CD8-positive, alpha-beta memory T cell (primary cell): ENCODE measurements at regions not wholly inside any gene's neighbourhood (a gene's known extent, or its start where the extent isn't known, plus 50 kb on each side); places are given as distances from the start of the nearest gene placed in this dataset.
"Not testable (repeated sequence)": the region's sequence is repeated elsewhere in the genome, so short reads cannot be mapped to it uniquely, and the experiment has no call there.

ENCODE experiments used
- CTCF ChIA-PET: fragments of 350-600 bp; sonication (Branson Sonifier 250); formaldehyde crosslinking; loops from one replicate; lab custom pipeline; 2021; ENCODE audit warnings: antibody characterized with exemption; lab: Charles Lee
- POLR2A ChIA-PET: fragments of 350-600 bp; sonication (Branson Sonifier 250); formaldehyde crosslinking; loops from one replicate; lab custom pipeline; 2021; ENCODE audit warnings: antibody characterized with exemption; lab: Charles Lee
- DNase-seq, 5 donors: peaks; one replicate each; pipeline versions ENCODE4 v3.0.0 to v3.0.0-alpha.2; 2020 to 2022; ENCODE audit warnings: mixed read lengths in 1 of 5
- H3K27ac ChIP-seq: one replicate; pipeline ENCODE4 v1.7.0; 2013; ENCODE audit warnings: low read depth, mild to moderate bottlenecking, low read length, moderate library complexity
- H3K27me3 ChIP-seq: 2 replicates; pipeline ENCODE4 v1.7.0; 2013; ENCODE audit warnings: low read length, mild to moderate bottlenecking; ENCODE audit not compliant: insufficient read depth, poor library complexity, severe bottlenecking
- H3K36me3 ChIP-seq: 2 replicates; pipeline ENCODE4 v1.7.0; 2013; ENCODE audit warnings: mild to moderate bottlenecking, low read length, moderate library complexity; ENCODE audit not compliant: insufficient read depth
- H3K4me1 ChIP-seq: 2 replicates; pipeline ENCODE4 v1.7.0; 2013; ENCODE audit warnings: mild to moderate bottlenecking, low read length, moderate library complexity; ENCODE audit not compliant: insufficient read depth
- H3K4me3 ChIP-seq: 2 replicates; pipeline ENCODE4 v1.7.0; 2013; ENCODE audit warnings: mild to moderate bottlenecking, low read length
- H3K9me3 ChIP-seq: 2 replicates; pipeline ENCODE4 v1.7.0; 2013; ENCODE audit warnings: mild to moderate bottlenecking, low read length
- H3K27ac Mint-ChIP-seq, 8 donors: one replicate each; pipeline ENCODE4 v1.8.0; 2020 to 2021; ENCODE audit warnings: mixed read lengths in 8 of 8, mild to moderate bottlenecking in 6 of 8, inconsistent platforms in 3 of 8, moderate library complexity in 3 of 8
- H3K27me3 Mint-ChIP-seq, 2 donors: one replicate each; pipeline ENCODE4 v1.8.0; 2020 to 2021; ENCODE audit warnings: mixed read lengths in 2 of 2, mild to moderate bottlenecking in 1 of 2, moderate library complexity in 1 of 2
- H3K36me3 Mint-ChIP-seq, 3 donors: one replicate each; pipeline ENCODE4 v1.8.0; 2020 to 2021; ENCODE audit warnings: mixed read lengths in 3 of 3, inconsistent platforms in 1 of 3, mild to moderate bottlenecking in 1 of 3
- H3K4me1 Mint-ChIP-seq, 3 donors: one replicate each; pipeline ENCODE4 v1.8.0; 2020 to 2021; ENCODE audit warnings: mixed read lengths in 3 of 3, inconsistent platforms in 1 of 3, mild to moderate bottlenecking in 1 of 3
- H3K4me3 Mint-ChIP-seq, 7 donors: one replicate each; pipeline ENCODE4 v1.8.0; 2020 to 2021; ENCODE audit warnings: mixed read lengths in 7 of 7, mild to moderate bottlenecking in 6 of 7, moderate library complexity in 4 of 7, inconsistent platforms in 2 of 7
- H3K9me3 Mint-ChIP-seq, 5 donors: one replicate each; pipeline ENCODE4 v1.8.0; 2020 to 2022; ENCODE audit warnings: mixed read lengths in 5 of 5, mild to moderate bottlenecking in 3 of 5, moderate library complexity in 2 of 5, inconsistent platforms in 1 of 5

DNA sequence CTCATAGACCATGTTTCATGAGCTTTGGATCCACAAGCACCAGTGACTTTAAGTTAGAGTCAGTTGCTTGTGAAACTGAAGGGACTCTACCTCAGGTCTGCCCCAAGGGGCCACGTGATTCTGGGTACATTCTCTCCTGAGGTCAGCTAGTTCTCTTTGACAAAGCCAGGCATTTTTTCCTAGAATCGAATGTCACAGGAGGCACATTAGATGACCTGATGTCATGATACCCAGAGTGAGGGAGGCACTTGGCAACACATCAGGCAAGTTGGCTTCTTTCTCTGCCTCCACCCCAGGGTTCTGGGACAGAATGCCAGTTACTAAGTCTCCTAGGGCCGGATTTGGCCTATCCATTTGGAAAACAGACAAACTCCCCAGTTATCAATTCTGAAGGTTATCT, 93.0 kb downstream of the APIP start:
- Histone ChIP-seq H3K4me1 (no peaks in the 10 kb centered on the region), H3K4me3 (no peak overlapping the region), H3K27ac (no peak overlapping the region), H3K36me3 (no peaks in the 10 kb centered on the region), H3K27me3 (no peaks in the 10 kb centered on the region), H3K9me3 (no peaks in the 10 kb centered on the region)
- Mint-ChIP-seq H3K27me3 (peaks cover 9 to 12% of the 10 kb centered on the region in 2 donors), H3K36me3 (no peaks in the 10 kb centered on the region), H3K9me3 (no peaks in the 10 kb centered on the region), H3K27ac (no peak overlapping the region), H3K4me1 (peaks cover 0 to 10% (median 8%) of the 10 kb centered on the region in 3 donors), H3K4me3 (no peak overlapping the region)
- DNase-seq: no peak
- ChIA-PET CTCF (no interaction called here), POLR2A (no interaction called here)

DNA sequence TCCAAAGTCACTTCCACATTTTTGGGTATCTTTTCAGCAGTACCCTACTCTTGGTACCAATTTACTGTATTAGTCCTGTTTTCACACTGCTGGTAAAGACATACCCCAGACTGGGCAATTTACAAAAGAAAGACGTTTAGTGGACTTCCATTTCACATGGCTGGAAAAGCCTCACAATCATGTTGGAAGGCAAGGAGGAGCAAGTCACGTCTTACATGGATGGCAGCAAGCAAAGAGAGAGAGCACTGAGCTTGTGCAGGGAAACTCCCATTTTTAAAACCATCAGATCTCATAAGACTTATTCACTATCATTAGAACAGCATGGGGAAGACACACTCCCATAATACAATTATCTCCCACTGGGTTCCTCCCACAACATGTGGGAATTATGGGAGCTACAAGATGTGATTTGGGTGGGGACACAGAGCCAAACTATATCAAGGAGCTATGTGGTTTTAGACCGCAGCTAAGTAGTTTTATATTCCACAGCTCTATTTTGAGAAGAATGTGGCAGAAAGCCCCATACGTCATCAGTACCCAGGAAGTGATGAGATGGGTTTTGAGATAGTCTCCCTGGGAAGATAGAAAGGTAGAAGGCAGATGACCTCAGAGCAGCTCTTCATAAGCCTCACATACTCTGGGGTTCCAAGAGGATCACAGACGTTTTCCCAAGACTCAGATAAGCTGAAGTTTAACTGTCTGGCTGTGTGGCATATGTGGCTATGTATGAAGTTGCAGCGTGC, 96.3 kb downstream of the APIP start:
- H3K9me3 ChIP-seq: no peaks in the 10 kb centered on the region
- H3K36me3 ChIP-seq: no peaks in the 10 kb centered on the region
- H3K27me3 ChIP-seq: no peaks in the 10 kb centered on the region
- Mint-ChIP-seq H3K36me3 (no peaks in the 10 kb centered on the region), H3K27me3 (peaks cover 12 to 15% of the 10 kb centered on the region in 2 donors), H3K9me3 (peaks cover 0 to 3% (median 2%) of the 10 kb centered on the region in 5 donors), H3K27ac (no peak overlapping the region), H3K4me1 (peaks cover 0 to 10% (median 8%) of the 10 kb centered on the region in 3 donors), H3K4me3 (no peak overlapping the region)
- no peak overlapping the region for H3K27ac ChIP-seq
- DNase-seq: no peak
- ChIA-PET POLR2A (no interaction called here), CTCF (no interaction called here)
- no peak overlapping the region for H3K4me3 ChIP-seq
- no peaks in the 10 kb centered on the region for H3K4me1 ChIP-seq

DNA sequence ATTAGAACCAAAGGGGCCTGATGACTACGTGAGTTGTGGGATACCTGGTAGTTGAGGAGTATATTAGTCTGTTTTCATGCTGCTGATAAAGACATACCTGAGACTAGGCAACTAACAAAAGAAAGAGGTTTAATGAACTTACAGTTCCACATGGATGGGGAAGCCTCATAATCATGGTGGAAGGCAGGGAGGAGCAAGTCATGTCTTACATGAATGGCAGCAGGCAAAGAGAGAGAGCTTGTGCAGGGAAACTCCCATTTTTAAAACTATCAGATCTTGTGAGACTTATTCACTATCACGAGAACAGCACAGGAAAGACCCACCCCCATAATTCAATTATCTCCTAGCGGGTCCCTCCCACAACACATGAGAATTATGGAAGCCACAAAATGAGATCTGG, 98.4 kb downstream of the APIP start:
- peaks cover 6 to 13% (median 8%) of the 10 kb centered on the region in 5 donors for H3K9me3 Mint-ChIP-seq
- H3K4me3 Mint-ChIP-seq, H3K4me1 ChIP-seq, POLR2A ChIA-PET, DNase-seq, H3K9me3 ChIP-seq, H3K4me1 Mint-ChIP-seq, H3K36me3 Mint-ChIP-seq, H3K36me3 ChIP-seq, H3K27ac ChIP-seq, H3K27me3 ChIP-seq, CTCF ChIA-PET, H3K4me3 ChIP-seq: not testable (repeated sequence)
- H3K27me3 Mint-ChIP-seq: peaks cover 14 to 16% of the 10 kb centered on the region in 2 donors
- H3K27ac Mint-ChIP-seq: peak overlapping the region in 1 of 8 donors; percentile 59

DNA sequence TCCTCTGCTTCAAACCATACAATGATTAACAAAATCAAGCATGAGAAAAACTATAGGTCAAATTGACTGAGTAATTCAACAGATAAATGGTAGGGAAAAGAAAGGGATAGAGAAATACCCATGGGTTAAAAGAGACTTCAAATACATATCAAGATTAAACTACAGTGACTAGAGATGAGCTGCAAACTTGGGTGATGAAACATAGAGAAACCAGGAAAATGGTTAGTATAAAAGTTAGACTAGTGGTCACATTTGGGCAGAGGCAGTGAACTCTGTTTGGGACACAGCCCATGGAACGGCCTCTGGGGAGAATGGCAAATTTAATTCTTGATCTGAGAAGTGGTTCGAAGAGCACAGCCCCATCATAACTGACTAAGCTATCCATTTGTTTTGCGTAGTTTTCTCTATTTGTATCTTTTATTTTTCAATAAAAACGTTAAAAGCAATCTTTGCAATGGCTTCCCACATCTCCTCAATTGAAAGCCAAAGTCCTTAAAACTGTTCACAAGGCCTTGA, 99.4 kb downstream of the APIP start:
- no peak overlapping the region for H3K4me3 Mint-ChIP-seq
- CTCF ChIA-PET: no interaction called here
- no peak for DNase-seq
- peaks cover 17 to 18% of the 10 kb centered on the region in 2 donors for H3K27me3 Mint-ChIP-seq
- H3K4me1 ChIP-seq: no peaks in the 10 kb centered on the region
- no peaks in the 10 kb centered on the region for H3K9me3 ChIP-seq
- no peaks in the 10 kb centered on the region for H3K27me3 ChIP-seq
- POLR2A ChIA-PET: no interaction called here
- no peak overlapping the region for H3K4me3 ChIP-seq
- H3K27ac ChIP-seq: no peak overlapping the region
- peaks cover 0 to 5% (median 0%) of the 10 kb centered on the region in 3 donors for H3K36me3 Mint-ChIP-seq
- H3K27ac Mint-ChIP-seq: no peak overlapping the region
- peaks cover 9 to 22% (median 16%) of the 10 kb centered on the region in 5 donors for H3K9me3 Mint-ChIP-seq
- peaks cover 0 to 10% (median 8%) of the 10 kb centered on the region in 3 donors for H3K4me1 Mint-ChIP-seq
- H3K36me3 ChIP-seq: no peaks in the 10 kb centered on the region

DNA sequence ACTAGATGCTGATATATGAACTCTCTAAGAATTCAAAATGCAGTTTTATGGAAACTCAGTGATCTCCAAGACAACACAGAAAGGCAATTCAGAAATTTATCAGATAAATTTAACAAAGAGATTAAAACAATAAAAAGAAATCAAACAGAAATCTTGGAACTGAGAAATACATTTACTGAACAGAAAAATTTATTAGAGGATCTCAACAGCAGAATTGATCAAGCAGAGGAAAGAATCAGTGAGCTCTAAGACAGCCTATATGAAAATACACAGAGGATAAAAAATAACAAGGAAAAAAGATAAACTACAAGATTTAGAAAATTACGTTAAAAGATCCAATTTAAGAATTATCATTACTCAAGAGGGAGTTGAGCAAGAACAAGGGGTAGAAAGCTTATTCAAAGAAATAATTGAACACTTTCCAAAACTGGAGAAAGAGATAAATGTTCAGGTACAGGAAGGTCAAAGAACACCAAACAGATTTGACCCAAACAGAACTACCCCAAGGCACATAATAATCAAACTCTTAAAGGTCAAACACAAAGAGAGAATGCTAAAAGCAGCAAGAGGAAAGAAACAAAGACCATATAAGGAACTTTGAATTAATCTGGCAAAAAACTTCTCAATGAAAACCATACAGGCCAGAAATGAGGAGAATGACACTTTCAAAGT, 103.1 kb downstream of the APIP start:
- Histone ChIP-seq H3K27me3 (no peaks in the 10 kb centered on the region), H3K4me1 (no peaks in the 10 kb centered on the region), H3K9me3 (peaks cover 4% of the 10 kb centered on the region), H3K36me3 (no peaks in the 10 kb centered on the region), H3K27ac (no peak overlapping the region), H3K4me3 (no peak overlapping the region)
- CTCF ChIA-PET: no interaction called here
- DNase-seq: no peak
- Mint-ChIP-seq H3K27ac (peak overlapping the region in 1 of 8 donors; percentile 27), H3K4me1 (no peaks in the 10 kb centered on the region), H3K36me3 (peaks cover 0 to 5% (median 0%) of the 10 kb centered on the region in 3 donors), H3K27me3 (peaks cover 20 to 31% of the 10 kb centered on the region in 2 donors), H3K9me3 (peaks cover 11 to 38% (median 35%) of the 10 kb centered on the region in 5 donors), H3K4me3 (no peak overlapping the region)
- POLR2A ChIA-PET: no interaction called here

- H3K36me3 ChIP-seq: no peaks in the 10 kb centered on the region
- POLR2A ChIA-PET: no interaction called here
- peaks cover 4% of the 10 kb centered on the region for H3K9me3 ChIP-seq
- H3K27ac ChIP-seq: no peak overlapping the region
- no peak overlapping the region for H3K4me3 Mint-ChIP-seq
- H3K4me3 ChIP-seq: no peak overlapping the region
- H3K27me3 Mint-ChIP-seq: peaks cover 20 to 41% of the 10 kb centered on the region in 2 donors
- CTCF ChIA-PET: no interaction called here
- H3K4me1 Mint-ChIP-seq: no peaks in the 10 kb centered on the region
- peaks cover 0 to 5% (median 0%) of the 10 kb centered on the region in 3 donors for H3K36me3 Mint-ChIP-seq
- no peak for DNase-seq
- peaks cover 11 to 40% (median 33%) of the 10 kb centered on the region in 5 donors for H3K9me3 Mint-ChIP-seq
- H3K27me3 ChIP-seq: no peaks in the 10 kb centered on the region
- H3K27ac Mint-ChIP-seq: no peak overlapping the region
- H3K4me1 ChIP-seq: no peaks in the 10 kb centered on the region
Measured at GRCh38 chr11:34811858-34812257, 104.3 kb downstream of the APIP start.

GRCh38 chr11:34810107-34810562, 106.0 kb downstream of the APIP start:
- no peaks in the 10 kb centered on the region for H3K4me1 ChIP-seq
- Mint-ChIP-seq H3K36me3 (peaks cover 0 to 5% (median 0%) of the 10 kb centered on the region in 3 donors), H3K4me1 (no peaks in the 10 kb centered on the region), H3K27ac (no peak overlapping the region), H3K4me3 (no peak overlapping the region), H3K9me3 (peaks cover 11 to 40% (median 33%) of the 10 kb centered on the region in 5 donors), H3K27me3 (peaks cover 23 to 54% of the 10 kb centered on the region in 2 donors)
- no peaks in the 10 kb centered on the region for H3K36me3 ChIP-seq
- no peak for DNase-seq
- H3K27ac ChIP-seq: peak overlapping the region; percentile 33
- ChIA-PET POLR2A (no interaction called here), CTCF (no interaction called here)
- H3K4me3 ChIP-seq: no peak overlapping the region
- H3K9me3 ChIP-seq: peaks cover 4% of the 10 kb centered on the region
- H3K27me3 ChIP-seq: no peaks in the 10 kb centered on the region
